Neural cell (in vitro differentiated cells): ENCODE measurements at regions not wholly inside any gene's neighbourhood (a gene's known extent, or its start where the extent isn't known, plus 50 kb on each side); places are given as distances from the start of the nearest gene placed in this dataset.

Source experiments
- H2AFZ ChIP-seq: fragments of 200-600, 300-800 bp; sonication (generic), shearing (Covaris generic); 2 replicates; pipeline ENCODE4 v1.6.0; 2014; ENCODE audit warnings: low read depth, mild to moderate bottlenecking, antibody characterized with exemption, low read length, moderate library complexity
- H3F3A ChIP-seq: fragments of 200-600 bp; shearing (Covaris generic); 2 replicates; pipeline ENCODE4 v1.6.1; 2016; ENCODE audit warnings: mild to moderate bottlenecking, moderate library complexity, mixed read lengths, antibody characterized with exemption, low read length; ENCODE audit not compliant: insufficient read depth, poor library complexity, severe bottlenecking
- H3K27ac ChIP-seq: fragments of 200-600, 300-800 bp; sonication (generic), shearing (Covaris generic); 2 replicates; pipeline ENCODE4 v1.5.1; 2014; ENCODE audit warnings: mild to moderate bottlenecking, low read length, moderate library complexity
- H3K27me3 ChIP-seq: fragments of 300-800, 200-600 bp; sonication (generic), shearing (Covaris generic); 2 replicates; pipeline ENCODE4 v1.6.0; 2014; ENCODE audit warnings: mild to moderate bottlenecking, low read depth, low read length, moderate library complexity; ENCODE audit not compliant: insufficient read depth
- H3K36me3 ChIP-seq: fragments of 300-800, 200-600 bp; sonication (generic), shearing (Covaris generic); 2 replicates; pipeline ENCODE4 v1.5.1; 2014; ENCODE audit warnings: mild to moderate bottlenecking, antibody characterized with exemption, low read length, moderate library complexity; ENCODE audit not compliant: insufficient read depth
- H3K4me2 ChIP-seq: fragments of 300-800, 200-600 bp; sonication (generic), shearing (Covaris generic); 2 replicates; pipeline ENCODE4 v1.6.0; 2014; ENCODE audit warnings: mild to moderate bottlenecking, low read length
- H3K4me3 ChIP-seq: fragments of 300-800, 200-600 bp; sonication (generic), shearing (Covaris generic); 2 replicates; pipeline ENCODE4 v1.5.1; 2014; ENCODE audit warnings: mild to moderate bottlenecking, low read length, moderate library complexity
- H3K79me2 ChIP-seq: fragments of 200-600 bp; shearing (Covaris generic); replicated peaks from 2 replicates; pipeline ENCODE4 v1.6.0; 2014; ENCODE audit warnings: mild to moderate bottlenecking, low read length, moderate library complexity; ENCODE audit not compliant: insufficient read depth
- H3K9ac ChIP-seq: fragments of 300-800, 200-600 bp; sonication (generic), shearing (Covaris generic); 2 replicates; pipeline ENCODE4 v1.6.1; 2016; ENCODE audit warnings: mild to moderate bottlenecking, low read length, mixed read lengths
- H3K9me2 ChIP-seq: fragments of 200-600 bp; shearing (Covaris generic); 2 replicates; pipeline ENCODE4 v1.6.1; 2016; ENCODE audit warnings: mild to moderate bottlenecking, low read length, mixed read lengths; ENCODE audit not compliant: insufficient read depth
- H3K9me3 ChIP-seq: fragments of 200-600, 300-800 bp; sonication (generic), shearing (Covaris generic); 2 replicates; pipeline ENCODE4 v1.6.1; 2016; ENCODE audit warnings: mild to moderate bottlenecking, mixed run types, low read length, moderate library complexity, mixed read lengths
- H4K20me1 ChIP-seq: fragments of 200-600 bp; shearing (Covaris generic); 2 replicates; pipeline ENCODE4 v1.6.1; 2016; ENCODE audit warnings: mild to moderate bottlenecking, mixed run types; ENCODE audit not compliant: insufficient read depth
- EP300 ChIP-seq: fragments of 450-650 bp; conservative IDR thresholded peaks from 2 replicates; pipeline ENCODE4 v1.6.1; 2014; ENCODE audit warnings: antibody characterized with exemption, mild to moderate bottlenecking, moderate library complexity; ENCODE audit not compliant: poor library complexity, severe bottlenecking
- EZH2 ChIP-seq: fragments of 200-600, 300-800 bp; shearing (Covaris generic), sonication (generic); IDR thresholded peaks from 2 replicates; pipeline ENCODE4 v1.6.1; 2014; ENCODE audit warnings: antibody characterized with exemption, low read length, borderline replicate concordance, mild to moderate bottlenecking; ENCODE audit not compliant: insufficient read depth, poor library complexity, severe bottlenecking
- MXI1 ChIP-seq: fragments of 450-650 bp; conservative IDR thresholded peaks from 2 replicates; pipeline ENCODE4 v1.6.1; 2014; ENCODE audit warnings: antibody characterized with exemption, mild to moderate bottlenecking; ENCODE audit not compliant: poor library complexity, severe bottlenecking
- POLR2AphosphoS5 ChIP-seq: IDR thresholded peaks from 2 replicates; pipeline ENCODE4 v1.6.1; 2012
- RAD21 ChIP-seq: fragments of 450-650 bp; conservative IDR thresholded peaks from 2 replicates; pipeline ENCODE4 v1.6.1; 2014; ENCODE audit warnings: antibody characterized with exemption, mild to moderate bottlenecking, moderate library complexity
- SMC3 ChIP-seq: fragments of 450-650 bp; conservative IDR thresholded peaks from 2 replicates; pipeline ENCODE4 v1.6.1; 2014; ENCODE audit warnings: antibody characterized with exemption, mild to moderate bottlenecking, moderate library complexity; ENCODE audit not compliant: poor library complexity
- TAF1 ChIP-seq: IDR thresholded peaks from 2 replicates; pipeline ENCODE4 v1.6.1; 2012; ENCODE audit warnings: low read depth
- TF ChIP-seq, protein P1 (sequence below): fragments of 450-650 bp; IDR thresholded peaks from 2 replicates; pipeline ENCODE4 v1.5.1; 2014; ENCODE audit warnings: antibody characterized with exemption, mild to moderate bottlenecking, moderate library complexity; ENCODE audit not compliant: poor library complexity, severe bottlenecking
- TF ChIP-seq, protein P2 (sequence below): IDR thresholded peaks from 2 replicates; pipeline ENCODE4 v1.6.1; 2012; ENCODE audit warnings: borderline replicate concordance

DNA sequence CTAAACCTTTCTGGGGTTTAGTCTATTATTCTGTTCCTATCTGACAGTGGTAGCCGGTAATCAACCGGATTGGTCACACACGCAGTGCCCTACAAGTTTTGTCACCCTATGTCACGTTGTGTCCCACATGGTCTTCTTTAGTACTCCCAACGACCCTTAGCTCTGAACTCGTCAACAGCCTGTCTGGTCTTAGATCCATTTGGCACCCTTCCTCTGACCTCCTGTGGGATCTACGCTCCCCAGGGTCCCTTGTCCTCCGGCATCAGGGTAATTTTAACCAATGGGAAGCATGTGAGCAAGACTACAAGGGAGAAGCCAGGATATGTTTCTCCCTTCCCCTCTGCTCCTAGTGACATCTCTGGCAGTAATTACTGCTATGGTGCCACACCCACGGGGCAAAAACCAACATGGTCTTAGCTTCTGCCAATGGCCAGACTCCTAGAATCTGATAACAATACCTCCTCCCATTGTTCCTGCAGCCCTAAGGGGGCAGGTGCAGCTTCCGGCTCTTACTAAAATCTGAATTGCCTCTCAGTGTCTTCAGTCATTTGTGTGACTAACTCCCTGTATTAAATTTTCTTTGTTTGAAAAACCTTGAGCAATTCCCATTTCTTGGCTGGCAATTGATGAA lies 56.6 kb downstream of the MAFB start:
- no peaks in the 10 kb centered on the region for H4K20me1 ChIP-seq
- TF ChIP-seq RAD21 (no peak), SMC3 (no peak), TAF1 (no peak), EP300 (no peak), EZH2 (no peak), POLR2AphosphoS5 (no peak), MXI1 (no peak)
- TF ChIP-seq, protein P1, sequence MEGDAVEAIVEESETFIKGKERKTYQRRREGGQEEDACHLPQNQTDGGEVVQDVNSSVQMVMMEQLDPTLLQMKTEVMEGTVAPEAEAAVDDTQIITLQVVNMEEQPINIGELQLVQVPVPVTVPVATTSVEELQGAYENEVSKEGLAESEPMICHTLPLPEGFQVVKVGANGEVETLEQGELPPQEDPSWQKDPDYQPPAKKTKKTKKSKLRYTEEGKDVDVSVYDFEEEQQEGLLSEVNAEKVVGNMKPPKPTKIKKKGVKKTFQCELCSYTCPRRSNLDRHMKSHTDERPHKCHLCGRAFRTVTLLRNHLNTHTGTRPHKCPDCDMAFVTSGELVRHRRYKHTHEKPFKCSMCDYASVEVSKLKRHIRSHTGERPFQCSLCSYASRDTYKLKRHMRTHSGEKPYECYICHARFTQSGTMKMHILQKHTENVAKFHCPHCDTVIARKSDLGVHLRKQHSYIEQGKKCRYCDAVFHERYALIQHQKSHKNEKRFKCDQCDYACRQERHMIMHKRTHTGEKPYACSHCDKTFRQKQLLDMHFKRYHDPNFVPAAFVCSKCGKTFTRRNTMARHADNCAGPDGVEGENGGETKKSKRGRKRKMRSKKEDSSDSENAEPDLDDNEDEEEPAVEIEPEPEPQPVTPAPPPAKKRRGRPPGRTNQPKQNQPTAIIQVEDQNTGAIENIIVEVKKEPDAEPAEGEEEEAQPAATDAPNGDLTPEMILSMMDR = no peak
- TF ChIP-seq, protein P2, sequence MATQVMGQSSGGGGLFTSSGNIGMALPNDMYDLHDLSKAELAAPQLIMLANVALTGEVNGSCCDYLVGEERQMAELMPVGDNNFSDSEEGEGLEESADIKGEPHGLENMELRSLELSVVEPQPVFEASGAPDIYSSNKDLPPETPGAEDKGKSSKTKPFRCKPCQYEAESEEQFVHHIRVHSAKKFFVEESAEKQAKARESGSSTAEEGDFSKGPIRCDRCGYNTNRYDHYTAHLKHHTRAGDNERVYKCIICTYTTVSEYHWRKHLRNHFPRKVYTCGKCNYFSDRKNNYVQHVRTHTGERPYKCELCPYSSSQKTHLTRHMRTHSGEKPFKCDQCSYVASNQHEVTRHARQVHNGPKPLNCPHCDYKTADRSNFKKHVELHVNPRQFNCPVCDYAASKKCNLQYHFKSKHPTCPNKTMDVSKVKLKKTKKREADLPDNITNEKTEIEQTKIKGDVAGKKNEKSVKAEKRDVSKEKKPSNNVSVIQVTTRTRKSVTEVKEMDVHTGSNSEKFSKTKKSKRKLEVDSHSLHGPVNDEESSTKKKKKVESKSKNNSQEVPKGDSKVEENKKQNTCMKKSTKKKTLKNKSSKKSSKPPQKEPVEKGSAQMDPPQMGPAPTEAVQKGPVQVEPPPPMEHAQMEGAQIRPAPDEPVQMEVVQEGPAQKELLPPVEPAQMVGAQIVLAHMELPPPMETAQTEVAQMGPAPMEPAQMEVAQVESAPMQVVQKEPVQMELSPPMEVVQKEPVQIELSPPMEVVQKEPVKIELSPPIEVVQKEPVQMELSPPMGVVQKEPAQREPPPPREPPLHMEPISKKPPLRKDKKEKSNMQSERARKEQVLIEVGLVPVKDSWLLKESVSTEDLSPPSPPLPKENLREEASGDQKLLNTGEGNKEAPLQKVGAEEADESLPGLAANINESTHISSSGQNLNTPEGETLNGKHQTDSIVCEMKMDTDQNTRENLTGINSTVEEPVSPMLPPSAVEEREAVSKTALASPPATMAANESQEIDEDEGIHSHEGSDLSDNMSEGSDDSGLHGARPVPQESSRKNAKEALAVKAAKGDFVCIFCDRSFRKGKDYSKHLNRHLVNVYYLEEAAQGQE = no peak
- no peaks in the 10 kb centered on the region for H3K9me3 ChIP-seq
- H3K79me2 ChIP-seq = no peaks in the 10 kb centered on the region
- no peaks in the 10 kb centered on the region for H3F3A ChIP-seq
- no peak overlapping the region for H3K4me3 ChIP-seq
- no peaks in the 10 kb centered on the region for H3K27me3 ChIP-seq
- H3K9ac ChIP-seq = no peak overlapping the region
- H3K4me2 ChIP-seq = no peak overlapping the region
- H3K9me2 ChIP-seq = no peaks in the 10 kb centered on the region
- no peaks in the 10 kb centered on the region for H3K36me3 ChIP-seq
- no peak overlapping the region for H3K27ac ChIP-seq
- H2AFZ ChIP-seq = no peak overlapping the region

DNA sequence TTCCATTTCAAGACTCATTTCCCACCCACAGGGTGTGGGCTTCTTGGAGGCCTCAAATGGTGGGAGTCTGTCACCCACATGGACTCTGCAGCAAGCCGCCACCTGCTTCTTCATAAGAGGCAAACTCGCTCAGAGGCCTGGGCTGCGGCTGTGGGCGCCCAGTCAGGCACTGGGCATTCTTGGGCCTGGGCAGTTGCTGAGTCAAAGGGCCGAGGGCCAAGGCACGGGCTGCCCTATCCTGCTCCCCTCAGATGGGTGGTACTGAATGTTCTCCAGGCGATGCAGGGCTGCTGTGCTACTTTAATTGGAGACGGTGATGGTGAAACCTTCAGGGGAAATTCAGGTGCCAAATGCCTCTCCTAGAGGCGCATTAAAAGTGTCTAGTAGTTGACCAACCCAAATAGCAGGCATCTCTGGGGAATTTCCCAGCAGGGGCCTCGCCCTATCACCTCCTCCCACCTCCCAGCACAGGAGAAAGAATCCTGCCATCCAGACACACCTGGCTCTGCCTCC lies 57.9 kb downstream of the MAFB start:
- no peaks in the 10 kb centered on the region for H3F3A ChIP-seq
- no peak overlapping the region for H3K27ac ChIP-seq
- no peaks in the 10 kb centered on the region for H4K20me1 ChIP-seq
- no peak overlapping the region for H3K9ac ChIP-seq
- H3K9me3 ChIP-seq = peaks cover 3% of the 10 kb centered on the region
- no peaks in the 10 kb centered on the region for H3K79me2 ChIP-seq
- H2AFZ ChIP-seq = no peak overlapping the region
- no peaks in the 10 kb centered on the region for H3K27me3 ChIP-seq
- no peak overlapping the region for H3K4me3 ChIP-seq
- TF ChIP-seq POLR2AphosphoS5 (no peak), MXI1 (no peak), EP300 (no peak), RAD21 (no peak)
- no peak overlapping the region for H3K4me2 ChIP-seq
- H3K36me3 ChIP-seq = no peaks in the 10 kb centered on the region
- no peaks in the 10 kb centered on the region for H3K9me2 ChIP-seq
